Fibroblast of the aortic adventitia (primary cell): ENCODE measurements at regions not wholly inside any gene's neighbourhood (a gene's known extent, or its start where the extent isn't known, plus 50 kb on each side); places are given as distances from the start of the nearest gene placed in this dataset.
A peak's percentile ranks its signal among the peaks of the same experiment; 100 is the strongest.

Experiments used
- DNase-seq: peaks from one replicate; pipeline ENCODE4 v3.0.0-alpha.2; 2010; ENCODE audit warnings: low read depth
- H3K4me3 ChIP-seq: 2 replicates; pipeline ENCODE4 v1.5.1; 2011; ENCODE audit warnings: low read depth, mild to moderate bottlenecking, control low read depth, low read length, moderate library complexity
- CTCF ChIP-seq: IDR thresholded peaks from 2 replicates; pipeline ENCODE4 v1.5.1; 2011; ENCODE audit warnings: mild to moderate bottlenecking, low read length, control low read depth, inconsistent platforms; ENCODE audit not compliant: insufficient read depth

- H3K4me3 ChIP-seq = no peak overlapping the region
- DNase-seq = no peak
- TF ChIP-seq CTCF = no peak
These were observed 292.0 kb upstream of the TNRC6C start for GRCh38 chr17:77666462-77666861.

GRCh38 chr17:77666881-77667395, 291.6 kb upstream of the TNRC6C start:
- no peak overlapping the region for H3K4me3 ChIP-seq
- DNase-seq = no peak
- TF ChIP-seq CTCF = no peak

- no peak overlapping the region for H3K4me3 ChIP-seq
- DNase-seq = no peak
- TF ChIP-seq CTCF = no peak
These were observed 291.0 kb upstream of the TNRC6C start for GRCh38 chr17:77667478-77667877.

GRCh38 chr17:77668518-77668917, 290.0 kb upstream of the TNRC6C start:
- H3K4me3 ChIP-seq = no peak overlapping the region
- DNase-seq = no peak
- TF ChIP-seq CTCF = no peak

- no peak for TF ChIP-seq CTCF
- peak; percentile 5 for DNase-seq
- no peak overlapping the region for H3K4me3 ChIP-seq
These were observed 288.3 kb upstream of the TNRC6C start for GRCh38 chr17:77670173-77670572.

GRCh38 chr17:77674358-77674757, 284.1 kb upstream of the TNRC6C start:
- no peak overlapping the region for H3K4me3 ChIP-seq
- no peak for DNase-seq
- TF ChIP-seq CTCF = no peak

GRCh38 chr17:77675411-77675810, 283.1 kb upstream of the TNRC6C start:
- H3K4me3 ChIP-seq = no peak overlapping the region
- TF ChIP-seq CTCF = no peak
- DNase-seq = no peak
